ENCODE measurements at regions not wholly inside any gene's neighbourhood (a gene's known extent, or its start where the extent isn't known, plus 50 kb on each side); places are given as distances from the start of the nearest gene placed in this dataset.

DNA sequence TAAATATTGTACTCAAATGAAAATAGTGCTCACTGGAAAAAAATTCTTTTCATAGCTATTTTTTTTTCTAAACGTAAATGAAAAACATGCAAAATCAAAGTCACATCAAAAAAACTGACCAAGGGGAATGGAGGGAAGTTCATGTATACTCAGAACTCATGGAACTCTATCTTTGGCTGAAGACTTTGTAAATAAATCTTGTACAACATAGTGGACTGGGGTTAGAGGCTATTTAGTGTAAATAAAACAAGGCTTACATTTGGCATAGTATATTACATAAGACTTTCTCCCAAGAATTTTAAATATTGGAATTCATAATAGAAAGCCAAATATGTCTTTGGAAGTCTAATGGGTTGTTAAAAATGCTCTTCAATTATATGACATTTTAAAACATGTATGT is 59.8 kb upstream of the PDE5A start:
- TF ChIP-seq, protein P1, sequence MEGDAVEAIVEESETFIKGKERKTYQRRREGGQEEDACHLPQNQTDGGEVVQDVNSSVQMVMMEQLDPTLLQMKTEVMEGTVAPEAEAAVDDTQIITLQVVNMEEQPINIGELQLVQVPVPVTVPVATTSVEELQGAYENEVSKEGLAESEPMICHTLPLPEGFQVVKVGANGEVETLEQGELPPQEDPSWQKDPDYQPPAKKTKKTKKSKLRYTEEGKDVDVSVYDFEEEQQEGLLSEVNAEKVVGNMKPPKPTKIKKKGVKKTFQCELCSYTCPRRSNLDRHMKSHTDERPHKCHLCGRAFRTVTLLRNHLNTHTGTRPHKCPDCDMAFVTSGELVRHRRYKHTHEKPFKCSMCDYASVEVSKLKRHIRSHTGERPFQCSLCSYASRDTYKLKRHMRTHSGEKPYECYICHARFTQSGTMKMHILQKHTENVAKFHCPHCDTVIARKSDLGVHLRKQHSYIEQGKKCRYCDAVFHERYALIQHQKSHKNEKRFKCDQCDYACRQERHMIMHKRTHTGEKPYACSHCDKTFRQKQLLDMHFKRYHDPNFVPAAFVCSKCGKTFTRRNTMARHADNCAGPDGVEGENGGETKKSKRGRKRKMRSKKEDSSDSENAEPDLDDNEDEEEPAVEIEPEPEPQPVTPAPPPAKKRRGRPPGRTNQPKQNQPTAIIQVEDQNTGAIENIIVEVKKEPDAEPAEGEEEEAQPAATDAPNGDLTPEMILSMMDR (IDR thresholded peaks at IDR 0.05 in 2 of 3, conservative IDR thresholded peaks at IDR 0.05 in 1 of 3; ENCODE audit: control insufficient read depth in 2 of 3, extremely low read depth in 1 of 3, insufficient read depth in 1 of 3, low read depth in 3 of 3, low read length in 3 of 3) = no peak
- TF ChIP-seq BACH1 (IDR thresholded peaks at IDR 0.05; ENCODE audit: borderline replicate concordance) = no peak
- no peak for TF ChIP-seq POLR2A (IDR thresholded peaks at IDR 0.05; ENCODE audit: low read depth, low read length)
- no peak for TF ChIP-seq TAF1 (IDR thresholded peaks at IDR 0.05; ENCODE audit: borderline replicate concordance, low read depth, low read length)
- no peak for TF ChIP-seq RAD21 (IDR thresholded peaks at IDR 0.05; ENCODE audit: insufficient read depth, low read depth, low read length)
- TF ChIP-seq, protein P2, sequence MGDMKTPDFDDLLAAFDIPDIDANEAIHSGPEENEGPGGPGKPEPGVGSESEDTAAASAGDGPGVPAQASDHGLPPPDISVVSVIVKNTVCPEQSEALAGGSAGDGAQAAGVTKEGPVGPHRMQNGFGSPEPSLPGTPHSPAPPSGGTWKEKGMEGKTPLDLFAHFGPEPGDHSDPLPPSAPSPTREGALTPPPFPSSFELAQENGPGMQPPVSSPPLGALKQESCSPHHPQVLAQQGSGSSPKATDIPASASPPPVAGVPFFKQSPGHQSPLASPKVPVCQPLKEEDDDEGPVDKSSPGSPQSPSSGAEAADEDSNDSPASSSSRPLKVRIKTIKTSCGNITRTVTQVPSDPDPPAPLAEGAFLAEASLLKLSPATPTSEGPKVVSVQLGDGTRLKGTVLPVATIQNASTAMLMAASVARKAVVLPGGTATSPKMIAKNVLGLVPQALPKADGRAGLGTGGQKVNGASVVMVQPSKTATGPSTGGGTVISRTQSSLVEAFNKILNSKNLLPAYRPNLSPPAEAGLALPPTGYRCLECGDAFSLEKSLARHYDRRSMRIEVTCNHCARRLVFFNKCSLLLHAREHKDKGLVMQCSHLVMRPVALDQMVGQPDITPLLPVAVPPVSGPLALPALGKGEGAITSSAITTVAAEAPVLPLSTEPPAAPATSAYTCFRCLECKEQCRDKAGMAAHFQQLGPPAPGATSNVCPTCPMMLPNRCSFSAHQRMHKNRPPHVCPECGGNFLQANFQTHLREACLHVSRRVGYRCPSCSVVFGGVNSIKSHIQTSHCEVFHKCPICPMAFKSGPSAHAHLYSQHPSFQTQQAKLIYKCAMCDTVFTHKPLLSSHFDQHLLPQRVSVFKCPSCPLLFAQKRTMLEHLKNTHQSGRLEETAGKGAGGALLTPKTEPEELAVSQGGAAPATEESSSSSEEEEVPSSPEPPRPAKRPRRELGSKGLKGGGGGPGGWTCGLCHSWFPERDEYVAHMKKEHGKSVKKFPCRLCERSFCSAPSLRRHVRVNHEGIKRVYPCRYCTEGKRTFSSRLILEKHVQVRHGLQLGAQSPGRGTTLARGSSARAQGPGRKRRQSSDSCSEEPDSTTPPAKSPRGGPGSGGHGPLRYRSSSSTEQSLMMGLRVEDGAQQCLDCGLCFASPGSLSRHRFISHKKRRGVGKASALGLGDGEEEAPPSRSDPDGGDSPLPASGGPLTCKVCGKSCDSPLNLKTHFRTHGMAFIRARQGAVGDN (IDR thresholded peaks at IDR 0.05) = no peak
- TF ChIP-seq, protein P3, sequence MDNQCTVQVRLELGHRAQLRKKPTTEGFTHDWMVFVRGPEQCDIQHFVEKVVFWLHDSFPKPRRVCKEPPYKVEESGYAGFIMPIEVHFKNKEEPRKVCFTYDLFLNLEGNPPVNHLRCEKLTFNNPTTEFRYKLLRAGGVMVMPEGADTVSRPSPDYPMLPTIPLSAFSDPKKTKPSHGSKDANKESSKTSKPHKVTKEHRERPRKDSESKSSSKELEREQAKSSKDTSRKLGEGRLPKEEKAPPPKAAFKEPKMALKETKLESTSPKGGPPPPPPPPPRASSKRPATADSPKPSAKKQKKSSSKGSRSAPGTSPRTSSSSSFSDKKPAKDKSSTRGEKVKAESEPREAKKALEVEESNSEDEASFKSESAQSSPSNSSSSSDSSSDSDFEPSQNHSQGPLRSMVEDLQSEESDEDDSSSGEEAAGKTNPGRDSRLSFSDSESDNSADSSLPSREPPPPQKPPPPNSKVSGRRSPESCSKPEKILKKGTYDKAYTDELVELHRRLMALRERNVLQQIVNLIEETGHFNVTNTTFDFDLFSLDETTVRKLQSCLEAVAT (IDR thresholded peaks at IDR 0.05) = no peak

All from GM12878 (cell line).